ENCODE measurements at regions not wholly inside any gene's neighbourhood (a gene's known extent, or its start where the extent isn't known, plus 50 kb on each side); places are given as distances from the start of the nearest gene placed in this dataset.

DNA sequence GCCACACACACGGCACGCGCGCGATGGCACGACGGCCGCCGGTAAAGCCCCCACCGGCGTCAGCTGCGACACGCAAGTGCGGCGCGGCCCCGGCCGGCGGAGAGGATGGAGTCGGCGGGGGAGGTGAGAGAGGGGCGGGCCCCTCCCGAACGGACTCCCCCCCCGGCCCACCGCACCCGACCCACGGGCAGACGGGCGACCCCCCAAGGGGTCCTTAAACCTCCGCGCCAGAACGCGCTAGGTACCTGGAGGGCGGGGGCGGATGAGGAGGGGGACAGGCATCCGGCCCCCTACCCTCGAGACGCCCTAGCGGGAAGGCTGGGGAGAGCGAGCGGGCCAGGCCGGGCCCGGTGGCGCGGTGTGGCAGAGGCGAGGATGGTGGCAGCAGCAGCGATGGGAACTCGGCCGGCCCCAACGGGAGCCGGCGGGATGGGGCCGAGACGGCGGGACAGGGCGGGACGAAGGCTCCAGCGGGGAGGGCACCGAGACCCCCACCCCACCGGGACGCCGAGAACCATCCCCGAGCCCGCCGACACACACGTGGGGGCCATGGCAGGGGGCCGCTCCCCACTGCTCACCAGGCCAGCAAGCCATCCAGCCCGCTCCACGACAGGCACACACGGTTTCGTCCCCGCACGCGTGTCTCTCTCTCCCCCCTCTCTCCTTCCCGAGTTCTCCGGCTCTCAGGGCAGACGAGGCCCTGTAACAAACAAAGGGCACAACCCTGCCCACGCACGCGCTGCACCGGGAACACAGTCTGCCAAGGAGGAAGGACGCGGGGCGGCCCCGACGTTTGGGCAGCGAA is 1515.4 kb upstream of the DEFB115 start:
- TF ChIP-seq, protein P1, sequence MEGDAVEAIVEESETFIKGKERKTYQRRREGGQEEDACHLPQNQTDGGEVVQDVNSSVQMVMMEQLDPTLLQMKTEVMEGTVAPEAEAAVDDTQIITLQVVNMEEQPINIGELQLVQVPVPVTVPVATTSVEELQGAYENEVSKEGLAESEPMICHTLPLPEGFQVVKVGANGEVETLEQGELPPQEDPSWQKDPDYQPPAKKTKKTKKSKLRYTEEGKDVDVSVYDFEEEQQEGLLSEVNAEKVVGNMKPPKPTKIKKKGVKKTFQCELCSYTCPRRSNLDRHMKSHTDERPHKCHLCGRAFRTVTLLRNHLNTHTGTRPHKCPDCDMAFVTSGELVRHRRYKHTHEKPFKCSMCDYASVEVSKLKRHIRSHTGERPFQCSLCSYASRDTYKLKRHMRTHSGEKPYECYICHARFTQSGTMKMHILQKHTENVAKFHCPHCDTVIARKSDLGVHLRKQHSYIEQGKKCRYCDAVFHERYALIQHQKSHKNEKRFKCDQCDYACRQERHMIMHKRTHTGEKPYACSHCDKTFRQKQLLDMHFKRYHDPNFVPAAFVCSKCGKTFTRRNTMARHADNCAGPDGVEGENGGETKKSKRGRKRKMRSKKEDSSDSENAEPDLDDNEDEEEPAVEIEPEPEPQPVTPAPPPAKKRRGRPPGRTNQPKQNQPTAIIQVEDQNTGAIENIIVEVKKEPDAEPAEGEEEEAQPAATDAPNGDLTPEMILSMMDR (conservative IDR thresholded peaks at IDR 0.05; ENCODE audit: low read depth, low read length) = no peak
- no peak for TF ChIP-seq EZH2phosphoT487 (IDR thresholded peaks at IDR 0.05; ENCODE audit: borderline replicate concordance, low read length)

Data from PC-3 (cell line).